Epithelial cell of proximal tubule (primary cell): ENCODE measurements at regions not wholly inside any gene's neighbourhood (a gene's known extent, or its start where the extent isn't known, plus 50 kb on each side); places are given as distances from the start of the nearest gene placed in this dataset.

Experiments used
- DNase-seq: peaks from one replicate; pipeline ENCODE4 v3.0.0-alpha.2; 2011; ENCODE audit warnings: low read depth
- H3K4me3 ChIP-seq: 2 replicates; pipeline ENCODE4 v1.5.1; 2011; ENCODE audit warnings: low read depth, mild to moderate bottlenecking, low read length
- TF ChIP-seq, protein P1 (sequence below): conservative IDR thresholded peaks from 2 replicates; pipeline ENCODE4 v1.5.1; 2012; ENCODE audit warnings: low read depth, mild to moderate bottlenecking, low read length

DNA sequence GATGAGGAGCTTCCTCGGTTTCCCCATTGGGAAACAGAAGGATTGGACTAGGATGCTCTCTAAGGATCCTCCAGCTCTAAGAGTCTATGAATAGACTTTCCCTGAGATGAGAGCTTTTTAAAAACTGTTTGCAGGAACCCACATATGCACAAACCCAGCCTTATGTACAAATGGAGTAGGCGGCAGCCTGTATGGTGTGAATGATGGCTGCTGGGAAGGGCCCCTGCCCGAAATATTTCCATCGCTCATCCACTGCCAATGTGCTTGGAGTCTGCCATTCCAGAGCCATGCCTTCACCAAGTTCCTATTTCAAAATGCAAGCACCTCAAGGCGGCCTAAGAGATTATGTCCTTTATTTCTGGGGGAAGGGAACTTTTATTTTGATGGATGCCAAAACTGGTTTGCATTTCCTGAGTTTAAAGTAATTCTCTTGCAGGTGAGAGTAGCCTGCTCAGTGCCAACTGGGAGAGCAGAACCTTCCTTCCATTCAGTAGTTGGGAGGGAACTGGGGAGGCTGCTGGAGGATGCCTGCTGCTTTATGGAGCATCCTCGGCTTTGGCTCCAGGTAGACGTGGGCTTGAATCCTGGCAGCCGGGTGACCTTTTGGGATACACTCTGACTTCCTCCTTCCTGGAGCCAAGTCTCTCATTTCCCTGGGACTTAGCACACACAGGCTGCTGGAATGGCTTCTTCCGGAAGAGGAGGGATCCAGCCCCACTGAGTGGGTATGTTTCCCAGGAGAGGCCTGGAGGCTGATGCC lies 165.9 kb downstream of the ACTL8 start:
- no peak overlapping the region for H3K4me3 ChIP-seq
- TF ChIP-seq, protein P1, sequence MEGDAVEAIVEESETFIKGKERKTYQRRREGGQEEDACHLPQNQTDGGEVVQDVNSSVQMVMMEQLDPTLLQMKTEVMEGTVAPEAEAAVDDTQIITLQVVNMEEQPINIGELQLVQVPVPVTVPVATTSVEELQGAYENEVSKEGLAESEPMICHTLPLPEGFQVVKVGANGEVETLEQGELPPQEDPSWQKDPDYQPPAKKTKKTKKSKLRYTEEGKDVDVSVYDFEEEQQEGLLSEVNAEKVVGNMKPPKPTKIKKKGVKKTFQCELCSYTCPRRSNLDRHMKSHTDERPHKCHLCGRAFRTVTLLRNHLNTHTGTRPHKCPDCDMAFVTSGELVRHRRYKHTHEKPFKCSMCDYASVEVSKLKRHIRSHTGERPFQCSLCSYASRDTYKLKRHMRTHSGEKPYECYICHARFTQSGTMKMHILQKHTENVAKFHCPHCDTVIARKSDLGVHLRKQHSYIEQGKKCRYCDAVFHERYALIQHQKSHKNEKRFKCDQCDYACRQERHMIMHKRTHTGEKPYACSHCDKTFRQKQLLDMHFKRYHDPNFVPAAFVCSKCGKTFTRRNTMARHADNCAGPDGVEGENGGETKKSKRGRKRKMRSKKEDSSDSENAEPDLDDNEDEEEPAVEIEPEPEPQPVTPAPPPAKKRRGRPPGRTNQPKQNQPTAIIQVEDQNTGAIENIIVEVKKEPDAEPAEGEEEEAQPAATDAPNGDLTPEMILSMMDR, result no peak
- DNase-seq, result no peak

DNA sequence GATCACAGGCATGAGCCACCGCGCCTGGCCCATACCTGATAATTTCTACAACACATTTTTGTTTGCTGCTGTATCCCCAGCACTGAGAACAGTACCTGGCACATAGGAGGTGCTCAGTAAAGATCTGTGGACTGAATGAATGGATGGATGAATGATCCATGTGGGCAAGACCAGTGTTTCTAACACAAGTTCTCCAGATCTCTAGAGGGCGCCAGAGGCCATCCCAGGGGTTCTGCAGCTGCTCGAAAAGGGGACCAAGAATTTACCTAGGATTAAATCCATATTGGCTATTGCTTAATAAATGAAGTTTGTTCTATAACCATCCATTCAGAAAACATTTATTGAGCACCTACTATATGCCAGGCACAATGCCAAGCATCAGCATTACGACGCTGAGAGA lies 167.7 kb downstream of the ACTL8 start:
- no peak overlapping the region for H3K4me3 ChIP-seq
- TF ChIP-seq, protein P1, result peak; percentile 75
- DNase-seq, result no peak

DNA sequence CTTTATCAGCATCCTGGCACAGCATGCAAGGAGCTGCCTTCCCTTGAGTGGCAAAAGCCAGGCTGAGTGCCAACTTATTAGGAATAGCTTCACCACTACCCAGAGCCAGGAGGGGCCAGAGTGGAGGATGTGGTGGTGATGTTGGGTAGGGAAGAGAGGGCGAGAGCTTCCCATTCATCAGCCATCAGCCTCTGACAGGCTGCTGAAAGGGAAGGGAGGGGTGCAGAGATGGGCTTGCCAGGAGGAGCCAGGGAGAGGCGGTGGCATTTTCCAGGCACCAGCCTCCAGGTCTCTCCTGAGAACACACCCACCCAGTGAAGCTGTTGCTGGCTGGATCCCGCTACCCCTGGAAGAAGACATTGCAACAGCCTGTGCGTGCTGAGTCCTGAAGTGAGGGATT lies 168.5 kb downstream of the ACTL8 start:
- no peak overlapping the region for H3K4me3 ChIP-seq
- TF ChIP-seq, protein P1, result no peak
- DNase-seq, result no peak

DNA sequence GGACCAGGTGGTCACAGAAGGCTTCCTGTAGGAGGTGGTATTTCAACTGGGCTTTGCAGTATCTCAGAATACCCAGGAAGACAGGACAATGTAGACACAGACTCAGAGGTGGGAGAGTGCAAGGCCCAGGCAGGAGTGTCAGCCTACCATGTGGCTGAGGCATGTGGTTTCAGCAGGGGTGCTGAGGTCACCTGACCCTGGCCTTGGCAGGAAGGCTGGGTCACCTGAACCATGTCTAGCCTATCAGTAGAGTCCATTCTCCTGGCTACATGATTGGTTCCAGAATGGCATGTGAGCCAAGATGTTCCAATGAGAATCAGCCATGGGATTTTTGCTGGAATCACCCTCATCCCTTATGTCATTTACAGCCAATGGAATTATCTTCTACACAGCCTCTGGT lies 169.4 kb downstream of the ACTL8 start:
- DNase-seq, result no peak
- H3K4me3 ChIP-seq, result no peak overlapping the region
- TF ChIP-seq, protein P1, result no peak

DNA sequence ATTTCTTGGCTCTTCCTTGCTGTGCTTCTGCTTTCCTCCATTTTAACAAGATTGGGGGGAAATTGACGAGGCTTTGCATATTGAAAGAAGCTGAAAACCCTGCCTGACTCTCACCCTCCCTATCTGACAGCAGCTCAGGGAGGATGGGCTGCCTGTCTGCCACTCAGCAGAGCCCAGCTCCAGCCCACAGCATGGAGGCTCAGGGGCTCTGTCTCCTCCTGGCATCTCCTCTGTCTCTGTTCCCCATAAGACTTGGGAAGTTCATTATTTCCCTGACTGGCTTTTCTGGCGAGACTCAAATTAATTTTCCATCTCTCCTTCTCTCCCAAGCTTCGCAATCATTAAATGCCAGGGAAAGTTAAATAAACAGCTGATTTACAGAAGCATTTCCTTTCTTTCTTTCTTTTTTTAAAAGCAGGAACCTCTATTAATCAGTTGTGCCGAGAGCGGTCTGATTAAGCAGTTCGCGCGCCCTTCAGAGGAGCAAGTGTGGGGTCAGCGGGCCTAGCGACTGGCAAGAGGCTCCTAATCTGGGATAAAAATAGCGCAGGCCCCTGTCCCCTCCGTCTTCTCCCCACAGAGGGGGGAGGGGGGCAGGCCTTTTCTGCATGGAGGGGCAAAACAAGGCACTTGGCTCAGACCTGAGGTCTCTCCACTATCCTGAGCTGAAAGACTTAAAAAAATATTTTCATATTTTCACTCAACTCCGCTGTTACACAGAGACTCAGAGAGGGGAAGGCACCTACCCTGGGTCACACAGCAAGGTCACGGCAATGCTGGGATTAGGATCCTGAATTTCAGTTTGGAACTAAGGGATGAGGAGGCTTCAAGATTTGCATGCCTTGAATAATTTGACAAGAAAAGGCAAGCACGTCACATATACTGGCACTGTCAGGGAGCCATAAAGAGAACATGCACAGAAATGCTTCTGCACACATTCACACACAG lies 170.4 kb downstream of the ACTL8 start:
- no peak for DNase-seq
- TF ChIP-seq, protein P1, result no peak
- H3K4me3 ChIP-seq, result no peak overlapping the region

DNA sequence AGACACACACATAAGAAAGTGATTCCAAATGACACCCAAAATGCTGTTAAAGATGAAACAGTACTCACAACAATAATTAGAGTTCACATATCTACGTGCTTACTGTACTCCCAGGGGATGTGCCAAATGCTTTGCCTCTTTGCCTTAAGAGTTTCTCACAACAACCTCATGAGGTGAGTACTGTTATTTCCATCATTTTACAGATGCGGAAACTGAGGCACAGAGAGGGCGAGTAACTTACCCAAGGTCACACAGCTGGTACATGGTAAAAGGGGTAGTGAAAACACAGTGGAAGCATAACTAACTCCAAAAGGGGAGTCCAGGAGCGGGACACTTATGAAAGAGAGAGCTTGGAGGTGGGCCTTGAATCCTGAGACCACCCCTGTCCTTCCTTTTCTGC lies 171.8 kb downstream of the ACTL8 start:
- DNase-seq, result no peak
- TF ChIP-seq, protein P1, result no peak
- no peak overlapping the region for H3K4me3 ChIP-seq
